Non-pigmented ciliary epithelial cell (primary cell): ENCODE measurements at regions not wholly inside any gene's neighbourhood (a gene's known extent, or its start where the extent isn't known, plus 50 kb on each side); places are given as distances from the start of the nearest gene placed in this dataset.

Experiments used
- DNase-seq: peaks from one replicate; pipeline ENCODE4 v3.0.0-alpha.2; 2010; ENCODE audit warnings: low read depth

DNA sequence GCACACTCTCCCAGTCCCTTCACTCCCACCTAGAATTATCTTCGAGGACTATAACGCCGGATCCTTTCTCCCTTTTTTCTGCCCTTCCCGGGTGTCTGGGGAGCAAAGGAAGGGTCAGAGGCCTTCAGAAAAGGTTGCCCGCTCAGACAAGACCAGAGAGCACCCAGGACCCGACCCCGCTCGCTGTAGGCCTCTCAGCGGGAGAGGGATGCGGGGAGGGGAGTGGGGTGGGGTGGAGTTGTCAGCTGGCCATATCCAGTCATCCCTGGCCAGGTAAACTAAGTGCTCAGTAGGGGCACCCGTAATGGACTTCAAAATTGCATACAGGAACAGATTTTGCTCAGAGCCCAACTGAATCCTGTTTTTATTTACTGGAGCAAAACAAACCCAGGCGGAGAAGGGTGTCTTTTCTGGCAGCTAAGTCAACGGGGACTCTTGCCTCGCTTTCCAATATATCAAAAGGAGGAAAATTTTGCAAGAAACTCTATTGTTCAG is 65.0 kb downstream of the NOL4 start:
- DNase-seq: no peak

DNA sequence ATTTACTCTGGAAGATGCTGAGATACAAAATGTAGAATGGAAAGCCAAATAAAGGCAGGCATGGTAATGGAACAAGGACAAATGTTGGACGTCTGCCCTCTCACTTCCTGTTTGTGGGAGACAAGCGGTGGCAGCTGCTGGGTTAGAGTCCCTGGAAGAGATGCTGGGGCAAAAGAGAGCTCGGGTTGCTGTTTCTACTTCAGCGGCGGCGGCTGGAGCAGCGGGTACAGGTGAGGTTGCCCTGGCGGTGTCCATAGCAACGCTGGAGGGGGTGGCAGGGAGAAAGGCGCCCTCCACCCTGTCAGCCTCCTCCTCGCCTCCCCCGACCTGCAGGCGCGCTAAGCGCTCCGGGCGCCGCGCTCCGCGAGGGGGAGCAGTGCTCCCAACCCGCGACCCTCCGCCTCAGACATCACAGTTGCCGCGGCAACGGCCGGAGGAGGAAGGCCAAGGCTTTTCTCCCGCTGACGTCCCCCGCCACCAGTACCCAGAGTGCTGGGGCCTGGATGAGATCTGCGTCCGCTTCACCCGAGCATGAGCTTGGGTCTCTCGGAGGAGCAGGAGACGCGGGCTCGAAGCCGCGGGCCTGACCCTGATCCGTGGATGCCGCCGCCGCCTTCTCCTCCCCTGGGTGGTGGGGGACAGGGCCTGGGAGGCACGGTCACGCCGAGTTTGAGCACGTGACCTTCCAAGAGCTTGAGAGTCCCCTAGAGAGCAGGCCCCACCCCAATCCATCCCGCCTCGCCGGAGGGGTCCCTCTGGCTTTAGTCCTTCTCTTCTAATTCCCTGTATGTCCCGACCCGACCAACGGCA is 65.6 kb downstream of the NOL4 start:
- DNase-seq: no peak

GRCh38 chr18:34153711-34154110 is 71.0 kb downstream of the NOL4 start:
- DNase-seq: no peak

DNA sequence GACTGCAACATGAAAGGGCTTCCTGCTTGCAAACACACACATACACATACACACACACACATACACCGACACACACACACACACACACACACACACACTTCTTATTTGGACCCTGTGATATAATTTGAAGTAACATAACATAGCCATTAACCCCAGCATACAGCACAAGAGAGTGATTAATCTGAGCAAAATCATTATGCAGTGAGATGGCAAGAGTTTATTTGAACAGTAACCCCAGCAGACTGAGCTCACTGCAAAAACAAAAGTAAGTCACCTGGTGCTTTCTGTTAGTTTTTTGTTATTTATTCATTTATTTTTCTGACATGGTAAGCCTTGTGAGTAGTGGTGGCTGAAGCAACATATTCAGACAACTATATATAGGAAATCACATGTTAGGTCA is 93.7 kb downstream of the NOL4 start:
- no peak for DNase-seq

DNA sequence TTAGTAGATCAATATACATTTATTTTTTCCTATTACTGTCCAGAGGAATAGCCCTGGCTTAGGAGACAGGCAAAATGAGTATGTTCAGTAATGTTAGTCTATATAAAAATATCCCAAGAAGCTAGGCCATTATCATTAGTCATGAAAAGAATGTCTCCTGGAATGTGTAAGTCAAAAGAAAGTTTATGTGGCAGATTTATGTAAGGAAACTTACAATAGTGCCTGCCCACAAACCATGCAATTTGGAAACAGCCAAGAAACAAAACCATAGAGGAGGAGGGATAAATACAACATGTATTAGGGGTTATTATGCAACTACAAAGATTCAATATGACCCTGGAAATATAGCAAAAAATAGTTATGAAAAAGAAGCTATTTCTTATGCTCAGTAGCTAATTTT is 96.3 kb downstream of the NOL4 start:
- no peak for DNase-seq

DNA sequence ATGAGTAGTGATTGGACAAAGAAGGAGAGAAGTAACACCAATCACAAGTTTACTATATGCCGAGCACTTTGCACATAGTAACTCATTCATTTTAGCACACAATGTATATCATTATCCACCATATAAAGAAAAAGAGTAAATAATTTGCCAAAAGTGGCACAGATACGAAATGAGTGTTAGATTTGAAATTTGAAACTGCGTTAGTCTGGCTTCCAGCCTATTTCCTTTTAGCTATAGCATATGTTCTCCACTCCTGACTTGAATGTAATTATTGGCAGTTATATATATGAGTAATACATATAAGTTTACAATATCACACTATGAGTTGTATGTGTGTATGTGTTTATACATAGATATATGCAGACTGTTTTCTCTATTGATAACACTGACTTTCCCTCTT is 98.6 kb downstream of the NOL4 start:
- no peak for DNase-seq

- no peak for DNase-seq
Observed at GRCh38 chr18:34122724-34123334, 101.9 kb downstream of the NOL4 start.

DNA sequence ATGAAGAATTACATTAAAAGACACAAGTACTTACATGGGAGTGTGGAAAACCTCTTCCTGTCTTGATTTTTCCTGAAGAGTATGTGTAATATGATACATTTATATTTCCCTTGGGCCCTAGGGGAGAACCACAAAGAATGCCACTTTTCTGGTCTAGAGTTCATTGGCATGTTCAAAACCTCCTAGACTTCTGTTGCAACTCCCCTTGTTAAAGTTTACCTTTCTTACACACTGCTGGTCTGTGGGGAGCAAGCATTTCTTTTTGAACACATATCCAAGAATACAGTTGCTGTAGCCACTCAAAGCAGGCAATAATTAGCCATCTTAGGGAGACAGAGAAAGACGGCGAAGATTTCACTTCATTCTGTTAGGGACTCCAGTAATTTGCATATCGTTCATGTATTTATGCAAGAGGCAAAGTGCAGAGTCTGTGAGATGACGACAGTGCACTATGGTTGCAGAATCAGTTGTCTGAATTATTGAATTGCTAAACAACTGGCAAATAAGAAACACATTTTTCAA is 103.5 kb downstream of the NOL4 start:
- no peak for DNase-seq

- DNase-seq: no peak
Observed at GRCh38 chr18:34120294-34120693, 104.4 kb downstream of the NOL4 start.

DNA sequence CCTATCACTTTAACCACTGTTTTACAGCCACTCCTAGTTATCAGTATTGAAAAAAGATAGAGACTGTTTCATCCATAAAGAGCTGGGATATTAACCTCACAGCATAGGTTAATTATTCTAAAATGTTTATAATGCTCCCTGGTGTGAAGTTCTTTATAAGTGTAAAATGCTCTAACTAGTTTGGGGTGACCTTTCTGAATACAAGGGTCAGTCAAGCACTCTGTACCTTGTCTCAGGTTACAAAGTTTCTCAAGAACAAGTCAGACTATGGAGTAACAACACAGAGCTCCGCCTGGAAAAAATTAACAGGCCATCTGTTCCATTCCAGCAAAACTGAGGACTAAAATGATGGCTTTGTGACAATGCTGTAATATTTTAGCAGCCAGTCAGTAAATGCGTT is 107.4 kb downstream of the NOL4 start:
- no peak for DNase-seq

DNA sequence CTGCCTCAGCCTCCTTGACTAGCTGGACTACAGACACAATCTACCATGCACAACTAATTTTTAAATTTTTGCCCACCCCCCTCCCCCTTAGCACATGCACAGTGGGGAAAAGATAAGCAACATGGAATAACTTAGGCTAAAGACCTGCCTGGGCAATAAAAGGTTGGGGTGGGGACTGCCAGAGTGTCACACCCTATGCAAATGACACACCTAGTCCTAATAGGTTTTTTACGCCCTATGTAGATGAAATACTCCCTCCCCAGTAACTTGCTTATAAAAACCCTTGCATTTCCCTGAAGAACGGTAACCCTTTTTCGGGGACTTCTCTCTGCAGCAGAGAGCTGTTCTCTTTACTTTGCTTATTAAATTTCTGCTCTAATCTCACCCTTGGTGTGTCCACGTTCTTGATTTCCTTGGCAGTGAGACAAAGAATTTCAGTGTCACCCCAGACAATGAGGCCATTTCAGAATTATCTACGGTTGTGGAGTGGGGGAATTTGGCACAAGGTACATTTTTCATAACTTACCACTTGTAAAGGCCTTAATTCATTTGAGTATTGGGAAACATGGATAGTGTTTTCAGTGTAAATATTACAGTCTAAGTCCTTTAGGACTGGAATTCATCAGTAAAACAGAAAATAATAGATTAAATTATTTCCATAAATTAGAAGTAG is 109.2 kb downstream of the NOL4 start:
- no peak for DNase-seq

DNA sequence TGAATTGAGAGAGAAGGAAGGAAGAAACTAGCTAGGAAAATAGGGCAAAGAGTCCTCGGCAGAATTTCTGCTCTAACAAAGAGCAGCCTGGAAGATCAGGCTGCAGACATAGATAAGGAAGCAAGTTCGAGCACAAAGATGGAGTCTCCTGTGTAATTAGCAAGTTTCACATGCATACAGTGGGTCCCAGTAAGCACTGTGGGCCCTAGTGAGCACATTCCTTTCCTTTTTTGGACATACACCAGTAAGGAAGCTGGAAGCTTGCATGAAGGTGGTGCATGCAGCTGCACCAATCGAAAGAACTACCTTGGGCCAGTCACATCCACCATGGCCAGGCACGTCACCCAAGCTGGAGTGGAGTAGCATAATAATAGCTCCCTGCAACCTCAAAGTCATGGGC is 109.7 kb downstream of the NOL4 start:
- no peak for DNase-seq

GRCh38 chr18:34108206-34108605 is 116.5 kb downstream of the NOL4 start:
- DNase-seq: no peak

DNA sequence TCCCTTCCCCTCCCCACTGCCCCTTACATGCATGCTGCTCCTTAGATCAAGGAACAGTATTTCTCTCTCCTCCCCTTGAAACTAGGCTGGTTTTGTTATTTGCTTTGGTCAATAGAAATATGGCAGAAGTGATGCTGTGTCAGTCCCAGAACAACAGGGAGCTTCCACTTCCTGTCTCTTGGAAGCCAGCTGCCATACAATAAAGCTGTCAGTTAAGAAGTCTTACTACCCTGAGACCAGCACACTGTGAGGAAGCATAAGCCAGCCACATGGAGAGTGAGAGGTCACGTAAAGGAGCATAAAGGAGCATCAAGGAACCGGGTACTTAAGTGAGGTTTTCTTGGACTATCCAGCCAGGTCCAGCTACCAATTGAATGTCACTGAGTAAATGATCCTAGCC is 126.6 kb downstream of the NOL4 start:
- no peak for DNase-seq

- no peak for DNase-seq
Observed at GRCh38 chr18:34097312-34097711, 127.4 kb downstream of the NOL4 start.

DNA sequence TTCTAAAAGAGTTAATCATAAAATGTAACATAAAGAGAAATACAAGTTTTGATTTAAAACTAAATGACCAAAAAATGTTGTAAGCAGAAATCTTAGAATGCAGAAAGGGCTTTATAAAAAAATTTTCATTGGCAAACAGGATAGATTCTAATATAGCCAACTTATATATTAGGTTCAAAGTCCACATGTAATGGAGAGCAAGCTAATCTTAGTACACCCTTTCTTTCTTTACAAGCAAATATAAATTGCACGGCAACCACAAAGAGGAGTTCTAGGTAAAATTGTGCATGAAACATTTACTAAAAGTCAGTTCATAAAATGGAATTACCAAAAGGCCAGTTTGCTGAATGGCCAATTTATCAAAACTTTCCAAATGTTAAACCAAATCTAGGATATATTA is 130.6 kb downstream of the NOL4 start:
- DNase-seq: no peak

GRCh38 chr18:34092796-34093195 is 131.9 kb downstream of the NOL4 start:
- DNase-seq: no peak

DNA sequence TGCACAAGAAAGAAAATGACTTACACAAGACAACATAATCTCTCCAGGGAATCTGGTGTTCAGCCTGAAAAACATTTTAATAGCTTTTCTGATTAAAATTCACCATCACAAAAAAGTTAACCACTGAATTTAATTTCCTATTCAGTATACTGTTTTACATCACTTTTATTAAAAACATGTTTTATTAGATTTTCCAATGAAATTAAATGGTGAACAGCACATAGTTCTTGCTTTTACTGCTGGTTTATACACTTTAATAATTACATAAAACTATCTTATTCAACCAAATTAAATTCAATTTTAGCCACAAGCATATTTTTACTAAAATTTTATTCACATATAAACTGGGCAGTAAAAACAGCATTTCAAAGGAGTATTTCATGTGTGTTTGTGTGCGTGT is 138.3 kb downstream of the NOL4 start:
- no peak for DNase-seq

DNA sequence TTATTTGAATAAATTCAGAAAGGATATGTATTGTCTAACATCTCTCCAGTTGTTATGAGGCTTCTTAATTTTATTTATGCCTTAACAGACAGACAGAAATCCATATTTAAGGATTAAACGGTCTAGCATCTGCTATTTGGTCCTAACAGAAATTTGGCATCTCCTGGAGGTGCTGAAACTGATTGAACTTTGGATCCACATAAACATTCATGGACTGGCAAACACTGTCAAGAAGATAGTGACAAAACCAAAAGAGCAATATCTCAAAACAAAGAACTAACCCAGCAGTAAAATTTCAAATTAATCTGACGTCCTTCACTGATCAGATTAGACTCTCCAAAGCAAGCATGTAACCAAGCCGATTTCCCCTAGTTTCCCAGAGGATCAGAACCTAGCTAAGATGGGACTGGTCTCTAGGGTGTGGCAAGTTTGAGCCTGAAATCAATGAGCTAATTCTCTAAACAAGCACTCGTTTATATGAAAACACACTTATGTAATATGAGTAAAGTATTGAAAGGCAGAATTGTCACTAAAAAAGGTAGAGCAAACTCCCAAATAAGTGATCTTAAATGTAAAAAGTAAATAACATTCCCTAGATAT is 139.5 kb downstream of the NOL4 start:
- no peak for DNase-seq

DNA sequence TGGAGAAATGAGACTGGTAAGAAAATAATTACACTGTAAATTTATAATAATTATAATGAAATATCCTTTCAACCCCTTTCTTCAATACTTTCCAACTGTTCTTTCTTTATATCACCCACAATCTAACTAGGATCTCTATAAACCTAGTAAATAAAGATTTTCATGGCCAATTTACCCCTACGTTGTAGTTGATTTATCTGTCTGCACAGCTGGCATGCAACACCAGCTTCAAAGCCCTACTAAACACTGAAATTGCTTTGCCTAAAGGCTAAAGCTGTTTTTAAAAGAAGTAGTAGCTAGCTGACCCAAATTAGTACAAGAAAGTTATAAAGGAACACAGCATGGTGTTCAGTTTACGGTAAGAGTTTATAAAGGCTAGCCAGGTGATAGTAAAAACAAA is 140.1 kb downstream of the NOL4 start:
- DNase-seq: no peak

DNA sequence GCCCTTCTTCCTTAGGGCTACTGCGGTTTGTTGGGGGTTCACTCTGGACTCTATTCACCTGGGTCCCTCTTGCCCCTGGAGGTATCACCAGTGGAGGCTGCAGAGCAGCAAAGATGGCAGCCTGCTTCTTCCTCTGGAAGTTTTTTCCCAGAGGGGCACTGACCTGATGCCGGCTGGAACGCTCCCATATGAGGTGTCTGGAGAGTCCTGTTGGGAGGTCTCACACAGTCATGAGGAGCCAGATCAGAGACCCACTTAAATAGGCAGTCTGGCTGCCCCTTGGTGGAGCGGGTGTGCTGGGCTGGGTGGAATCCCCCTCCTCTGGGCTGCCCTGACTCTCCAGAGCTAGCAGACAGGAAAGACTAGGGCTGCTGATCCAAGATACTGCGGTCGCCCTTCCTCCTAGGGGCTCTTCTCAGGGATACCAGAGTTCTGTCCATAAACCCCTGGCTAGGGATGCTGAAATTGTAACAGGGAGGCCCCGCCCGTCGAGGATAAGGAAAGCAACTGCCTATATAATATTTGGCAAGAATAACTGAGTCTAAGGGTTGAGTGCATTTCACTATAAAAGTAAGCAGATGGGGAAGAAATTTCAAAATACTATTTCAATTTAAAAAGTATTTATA is 140.7 kb downstream of the NOL4 start:
- DNase-seq: no peak

GRCh38 chr18:34077599-34077998 is 147.1 kb downstream of the NOL4 start:
- no peak for DNase-seq
